GM21825 (cell line): ENCODE measurements at regions not wholly inside any gene's neighbourhood (a gene's known extent, or its start where the extent isn't known, plus 50 kb on each side); places are given as distances from the start of the nearest gene placed in this dataset.
"Not testable (repeated sequence)": the region's sequence is repeated elsewhere in the genome, so short reads cannot be mapped to it uniquely, and the experiment has no call there.

Source experiments
- ATAC-seq: cut with Tn5 transposase; IDR thresholded peaks from one replicate; pipeline ENCODE4 v1.9.1; 2021; ENCODE audit warnings: mild to moderate bottlenecking, moderate library complexity; ENCODE audit not compliant: unreplicated experiment

DNA sequence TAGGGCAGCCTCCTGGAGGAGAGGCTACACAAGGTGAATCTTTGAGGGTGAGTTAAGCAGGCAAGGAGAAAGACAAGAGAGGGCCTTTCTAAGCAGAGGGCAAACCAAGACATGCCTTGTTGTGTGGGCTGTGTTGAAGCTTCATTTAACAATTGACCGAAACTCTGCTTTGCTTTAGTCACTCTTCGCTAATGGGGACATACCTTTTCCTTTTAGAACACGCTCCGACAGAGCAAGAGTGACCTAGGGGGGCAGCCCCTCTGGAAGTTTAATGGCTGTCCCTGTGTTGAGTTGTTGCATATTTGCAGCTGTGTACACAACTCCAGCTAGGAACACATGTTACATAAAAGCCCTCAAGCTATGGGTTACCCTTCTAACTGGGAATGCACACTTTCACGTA is 218.1 kb upstream of the WWC1 start:
- no peak for ATAC-seq

DNA sequence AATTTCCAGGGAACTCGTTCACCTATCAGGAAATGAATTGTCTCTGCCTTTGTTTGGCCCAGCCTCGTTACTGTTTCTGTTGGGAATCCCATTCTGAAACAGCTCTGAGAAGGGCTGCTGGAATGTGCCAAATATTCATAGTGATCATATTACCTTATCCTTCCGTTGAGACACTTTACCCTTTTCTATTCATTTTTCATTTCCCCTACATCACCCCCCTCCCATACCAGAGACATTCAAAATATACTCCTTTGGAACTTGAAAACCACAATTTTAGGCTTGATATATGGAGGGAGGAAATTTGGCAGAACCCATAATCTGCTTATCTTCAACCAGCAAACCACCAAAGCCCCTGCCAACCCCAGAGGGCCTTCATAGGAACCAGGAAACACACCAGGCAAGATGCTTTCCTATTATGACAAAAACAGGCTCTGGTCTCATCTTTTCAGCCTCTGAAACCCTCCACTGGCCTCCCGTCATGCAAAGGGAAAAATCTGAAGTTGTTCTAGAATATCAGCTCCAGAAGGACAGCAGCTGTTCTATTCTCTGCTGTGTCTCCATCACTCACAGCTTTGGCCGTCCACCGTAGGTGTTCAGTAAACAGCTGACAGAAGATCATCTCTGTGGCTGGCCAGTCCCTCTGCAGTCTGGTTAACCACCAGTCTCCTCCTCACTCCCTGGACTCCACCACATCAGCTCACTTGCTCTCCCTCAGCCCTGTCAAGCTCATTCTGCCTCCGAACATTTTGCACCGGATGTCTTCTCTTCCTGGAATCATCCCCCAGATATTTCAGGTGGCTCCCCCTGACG is 217.2 kb upstream of the WWC1 start:
- ATAC-seq: no peak

DNA sequence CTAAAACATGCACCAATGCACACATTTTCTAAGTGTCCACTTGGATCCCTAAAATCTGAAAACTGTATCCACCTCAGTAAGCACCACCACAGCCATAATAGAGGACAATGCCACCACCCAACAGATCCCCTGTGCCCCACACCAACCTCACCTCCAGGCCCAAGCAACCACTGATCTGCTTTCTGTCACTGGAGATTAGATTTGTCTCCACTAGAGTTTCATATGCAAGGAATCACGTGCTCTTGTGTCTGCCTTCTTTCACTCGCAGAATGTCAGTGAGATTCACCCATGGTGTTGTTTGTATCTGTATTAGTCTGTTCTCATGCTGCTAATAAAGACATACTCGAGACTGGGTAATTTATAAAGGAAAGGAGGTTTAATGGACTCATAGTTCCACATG is 216.1 kb upstream of the WWC1 start:
- ATAC-seq: no peak

DNA sequence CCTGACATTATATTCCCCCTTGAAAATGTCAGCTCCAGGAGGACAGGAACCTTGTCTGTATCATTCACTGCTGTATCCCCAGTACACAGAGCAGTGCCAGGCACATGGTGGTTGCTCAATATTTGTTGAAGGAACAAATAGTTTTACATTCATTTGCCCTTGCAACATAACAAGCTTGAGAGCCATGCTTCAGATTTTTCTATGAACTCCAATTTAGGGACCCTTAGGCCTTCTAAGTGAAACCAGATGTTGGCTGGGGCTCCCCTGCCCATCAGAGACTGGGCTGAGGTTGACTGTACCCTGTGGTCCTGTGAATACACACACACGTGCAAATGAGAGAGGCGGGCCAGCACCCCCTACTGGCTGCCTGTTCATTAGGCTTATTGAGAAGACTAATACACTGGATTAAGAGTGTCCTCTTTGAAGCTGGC is 214.9 kb upstream of the WWC1 start:
- no peak for ATAC-seq

DNA sequence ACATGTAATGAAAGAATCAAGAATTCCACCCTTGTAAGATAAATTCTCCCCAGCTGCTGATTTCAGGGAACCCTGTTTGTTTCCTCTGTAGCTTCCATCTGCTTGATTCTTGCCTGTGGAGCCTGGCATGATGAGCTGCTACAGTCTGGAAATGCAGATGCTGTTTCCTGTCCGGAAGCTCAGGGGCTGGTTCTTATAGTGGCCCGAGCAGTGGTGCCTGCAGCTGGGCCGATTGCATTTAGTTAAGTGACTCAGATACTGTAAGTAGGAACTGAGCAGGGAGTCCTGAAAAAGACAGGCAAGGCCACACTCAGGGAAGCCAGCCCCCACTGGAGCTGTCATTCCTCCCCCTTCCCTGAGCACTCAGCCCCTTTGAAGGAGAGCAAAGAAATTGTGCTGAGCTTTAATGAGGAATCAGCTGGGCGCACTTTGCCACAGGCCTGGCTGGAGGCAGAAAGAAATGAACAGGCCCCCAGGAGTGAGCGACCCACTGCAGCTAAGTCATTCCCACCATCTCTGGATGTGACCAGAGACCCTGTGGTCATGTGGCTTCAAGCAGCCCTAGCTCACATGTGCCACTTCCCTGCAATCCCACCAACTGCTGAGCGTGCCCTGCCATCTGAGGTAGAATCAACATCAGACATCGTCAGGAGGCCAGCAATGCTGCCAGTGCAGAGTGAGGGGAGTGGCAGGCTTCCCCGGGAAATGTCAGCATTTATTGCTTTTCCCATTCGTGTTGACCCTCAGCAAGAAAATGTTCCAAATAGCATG is 206.0 kb upstream of the WWC1 start:
- no peak for ATAC-seq

DNA sequence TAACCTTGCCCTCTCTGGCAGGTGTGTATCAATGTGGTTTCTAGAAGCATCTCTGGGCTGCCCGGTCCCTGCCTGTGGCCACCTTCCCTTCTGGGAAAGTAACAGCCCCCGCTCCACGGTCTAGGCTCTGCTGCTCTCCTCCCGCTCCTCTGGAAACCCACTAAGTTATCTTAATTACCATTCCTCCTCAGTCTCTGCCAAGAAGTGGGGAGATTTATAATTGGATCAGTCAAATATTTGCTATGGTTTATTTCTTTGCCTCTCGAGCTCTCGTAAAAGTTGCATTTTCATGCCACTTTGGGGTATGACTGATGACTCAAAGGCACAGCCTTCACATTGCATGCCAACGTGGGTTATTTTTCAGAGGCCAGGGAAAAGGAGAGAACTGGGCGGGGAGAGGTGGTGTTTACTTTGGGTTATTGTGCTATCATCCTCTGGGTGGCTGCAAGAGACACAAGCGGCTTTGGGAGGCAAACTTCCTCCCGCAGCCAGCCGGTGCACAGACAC is 205.3 kb upstream of the WWC1 start:
- ATAC-seq: no peak

DNA sequence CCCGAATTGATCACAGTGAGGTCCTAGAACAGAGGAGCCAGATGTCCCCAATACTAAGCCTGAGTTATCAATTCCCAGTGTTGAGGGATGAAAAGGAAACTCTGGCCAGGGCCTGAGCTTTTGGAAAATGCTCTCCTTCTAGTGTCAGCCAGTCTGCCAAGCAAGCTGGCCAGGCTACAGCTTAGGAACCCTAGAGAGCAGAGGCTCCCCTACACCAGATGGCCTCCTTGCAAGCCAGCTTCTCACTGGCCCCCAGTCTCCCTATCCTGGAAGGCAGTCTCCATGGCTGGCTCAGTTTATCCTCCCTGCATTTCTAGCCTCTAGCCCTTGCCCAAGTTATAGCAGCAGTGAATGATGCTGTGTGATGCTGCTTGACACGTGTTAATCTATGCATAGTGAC is 204.7 kb upstream of the WWC1 start:
- ATAC-seq: no peak

DNA sequence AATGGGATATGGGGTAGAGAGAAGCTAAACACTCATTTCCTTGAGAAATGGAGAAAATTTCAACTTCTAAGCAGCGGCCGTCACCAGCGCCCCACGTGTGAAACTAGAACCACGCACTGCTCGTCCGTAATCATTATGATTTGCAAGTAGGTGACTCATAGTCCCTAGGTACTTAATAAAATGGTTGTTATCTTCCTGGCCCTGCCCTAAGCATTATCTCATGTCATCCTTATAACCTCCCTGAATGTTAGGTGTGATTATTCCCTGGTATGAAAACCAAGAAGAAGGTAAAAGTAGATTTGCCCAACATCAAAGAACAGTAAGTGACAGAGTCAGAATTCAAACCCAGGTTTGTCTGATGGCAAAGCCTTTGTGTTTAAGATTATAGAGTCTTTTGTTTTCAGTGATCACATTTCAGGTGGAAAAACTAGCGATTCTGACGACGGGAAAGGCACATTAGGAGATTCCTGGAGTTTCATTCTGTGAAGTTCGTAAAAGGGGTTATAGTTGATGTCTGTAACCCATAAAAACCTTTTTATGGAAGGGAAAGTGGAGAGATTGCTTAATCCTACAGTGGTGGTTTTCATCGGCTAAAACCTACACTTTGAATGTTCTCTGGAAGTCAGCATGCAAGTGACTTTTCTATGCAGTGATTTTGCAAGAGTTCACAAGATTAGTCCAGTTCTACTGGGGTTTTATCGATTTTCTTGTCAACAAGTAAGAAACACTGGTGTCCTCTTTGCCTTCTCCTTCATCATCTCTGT is 202.9 kb upstream of the WWC1 start:
- ATAC-seq: no peak

DNA sequence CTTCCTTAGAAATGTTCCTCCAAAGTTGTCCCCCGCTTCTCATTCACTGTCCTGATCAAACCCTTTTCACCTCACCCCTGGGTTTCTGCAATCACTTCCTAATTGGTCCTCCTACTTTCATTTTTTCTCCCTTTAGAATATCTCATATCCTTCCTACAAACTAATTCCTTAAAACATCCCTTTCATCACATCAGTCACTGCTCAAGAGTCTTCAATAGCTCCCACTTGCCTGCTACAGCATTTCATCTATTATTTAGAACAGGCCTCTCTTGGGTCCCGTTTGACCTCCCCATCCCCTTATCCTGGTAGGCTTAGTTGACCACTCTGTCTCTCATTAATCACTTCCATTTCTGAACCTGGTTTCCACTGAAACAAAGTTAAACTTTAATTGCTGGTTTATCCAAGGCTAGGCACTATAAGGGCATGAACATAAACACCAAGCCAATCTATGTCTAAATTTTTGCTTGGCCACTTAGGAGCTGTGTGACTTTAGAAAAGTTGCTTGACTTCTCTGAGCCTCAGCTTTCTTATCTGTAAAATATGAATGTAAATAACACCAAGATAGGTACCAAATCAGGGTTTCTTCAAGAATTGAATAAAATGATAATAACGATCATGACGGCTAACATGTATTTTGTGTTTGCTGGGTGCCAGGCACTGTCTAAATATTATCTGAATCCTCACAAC is 202.1 kb upstream of the WWC1 start:
- ATAC-seq: no peak

DNA sequence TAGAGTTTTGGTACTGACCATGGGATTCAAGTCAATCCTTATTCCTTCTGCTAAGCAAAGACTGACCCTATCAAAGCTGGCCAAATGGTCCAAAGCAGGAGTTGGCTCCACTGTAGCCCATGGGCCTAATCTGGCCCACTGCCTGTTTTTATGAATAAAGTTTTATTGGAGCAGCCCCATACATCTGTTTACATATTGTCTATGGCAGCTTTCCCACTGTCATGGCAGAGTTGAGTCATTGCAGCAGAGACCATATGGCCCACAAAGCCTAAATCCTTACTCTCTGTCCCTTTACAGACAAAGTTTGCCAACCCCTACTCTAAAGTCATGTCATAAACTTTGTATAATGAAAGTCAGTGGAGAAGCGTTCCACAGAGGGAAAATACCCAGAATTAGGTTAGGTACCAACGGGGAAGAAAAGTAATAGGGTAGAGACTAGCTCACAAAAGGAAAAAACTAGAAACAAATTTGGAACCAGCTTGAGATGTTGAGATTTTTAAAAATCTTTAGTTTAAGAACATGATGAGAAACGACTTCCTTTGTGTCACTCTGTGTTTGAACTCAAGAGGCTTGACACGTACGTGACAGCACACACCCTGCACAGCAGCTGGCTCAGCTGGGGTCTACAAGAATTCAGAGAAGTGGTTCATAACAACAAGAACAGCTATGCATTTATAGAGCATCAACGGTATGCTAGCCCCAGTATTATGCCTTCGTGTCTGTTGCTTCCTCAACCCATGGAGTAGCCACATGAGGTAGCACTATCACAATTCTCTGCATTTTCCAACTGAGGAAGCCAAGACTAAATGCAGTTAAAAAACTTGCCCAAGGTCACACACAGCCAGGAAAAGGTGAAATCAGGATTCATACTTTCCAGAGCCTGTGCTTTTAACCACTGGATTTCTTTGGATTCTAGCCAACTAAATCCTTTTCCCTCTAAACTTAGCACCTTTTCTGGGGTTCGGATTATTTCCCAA is 198.9 kb upstream of the WWC1 start:
- ATAC-seq: no peak

DNA sequence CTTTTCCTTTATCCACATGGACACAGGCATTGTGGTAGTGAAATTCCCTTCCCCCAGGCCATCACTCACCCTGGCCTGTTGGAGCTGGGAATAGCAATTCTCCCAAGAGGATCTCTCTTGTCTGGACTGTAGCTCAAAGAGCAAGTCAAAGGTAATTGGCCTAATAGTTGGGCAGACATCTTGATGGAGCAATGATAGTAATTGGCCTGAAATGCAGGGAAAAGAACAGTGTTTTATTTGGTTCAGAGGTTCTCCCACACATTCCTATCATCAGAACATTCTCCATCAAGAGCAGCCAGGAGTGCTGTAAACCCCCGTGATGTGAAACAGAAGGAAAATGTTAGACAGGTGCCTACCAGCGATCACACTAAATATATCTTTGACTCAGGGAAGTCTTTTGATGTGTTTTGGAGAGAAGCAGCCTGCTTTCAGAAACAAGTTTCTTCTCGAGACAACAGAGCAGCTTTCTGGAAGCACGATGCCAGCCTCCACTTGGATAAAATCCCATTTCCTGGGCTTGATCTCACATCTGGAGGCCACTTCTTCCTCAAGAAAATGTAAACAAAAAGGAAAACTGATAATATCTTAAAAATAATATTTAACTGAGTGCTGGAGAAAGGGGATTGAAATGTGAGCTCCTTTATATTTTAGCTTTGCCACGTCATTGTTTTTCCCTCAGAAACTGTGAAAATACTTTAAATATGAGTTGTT is 198.1 kb upstream of the WWC1 start:
- ATAC-seq: no peak

DNA sequence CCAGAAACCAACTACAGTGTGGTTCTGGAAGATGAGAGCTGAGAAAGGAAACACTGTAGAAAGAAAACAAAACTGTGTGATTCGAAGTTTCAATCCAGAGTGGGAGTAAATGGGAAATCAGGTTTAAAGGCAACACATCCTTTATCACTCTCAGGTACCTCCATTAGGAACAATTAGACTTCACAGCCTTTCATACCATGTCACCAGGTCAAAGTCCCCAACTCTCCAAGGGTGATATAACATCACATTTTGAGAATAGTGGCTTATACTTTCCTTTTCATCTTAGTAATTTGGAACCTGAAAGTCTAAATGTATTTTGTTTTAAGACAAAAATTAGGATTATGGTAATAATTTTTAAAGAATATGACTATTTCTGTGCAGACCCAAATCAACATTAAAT is 194.9 kb upstream of the WWC1 start:
- no peak for ATAC-seq

DNA sequence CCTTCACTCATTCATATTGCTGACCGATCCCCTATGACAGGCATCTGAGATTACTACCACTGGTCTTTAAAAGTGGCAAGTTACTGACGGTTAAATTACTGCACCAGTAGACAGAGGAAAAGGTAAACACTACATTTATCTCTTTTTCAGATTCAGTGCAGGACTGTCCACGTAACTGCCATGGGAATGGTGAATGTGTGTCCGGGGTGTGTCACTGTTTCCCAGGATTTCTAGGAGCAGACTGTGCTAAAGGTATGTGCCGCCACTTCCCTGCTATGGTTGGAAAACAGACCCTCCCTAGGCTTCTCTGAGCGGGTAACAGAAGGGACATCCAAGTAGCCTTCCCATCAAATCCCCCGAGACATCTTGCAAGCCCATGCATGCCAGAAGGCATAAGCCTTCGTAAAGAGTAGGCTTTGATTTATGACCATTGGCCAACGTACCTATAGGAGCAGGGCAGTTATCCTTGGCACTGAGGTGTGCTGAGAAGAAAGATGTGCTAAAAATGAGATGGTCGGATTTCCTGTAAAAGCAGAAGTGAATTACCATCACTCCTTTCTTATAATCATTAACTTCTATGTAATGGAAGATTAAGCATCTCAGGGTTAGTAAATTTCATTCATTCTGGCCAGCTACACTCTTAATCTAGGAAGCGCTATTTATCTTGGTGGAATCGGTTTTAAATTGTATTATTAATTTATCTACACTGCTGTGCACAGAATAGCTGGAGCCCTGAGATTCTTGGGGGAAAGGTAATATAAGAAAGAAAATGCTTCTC is 193.4 kb upstream of the WWC1 start:
- no peak for ATAC-seq

DNA sequence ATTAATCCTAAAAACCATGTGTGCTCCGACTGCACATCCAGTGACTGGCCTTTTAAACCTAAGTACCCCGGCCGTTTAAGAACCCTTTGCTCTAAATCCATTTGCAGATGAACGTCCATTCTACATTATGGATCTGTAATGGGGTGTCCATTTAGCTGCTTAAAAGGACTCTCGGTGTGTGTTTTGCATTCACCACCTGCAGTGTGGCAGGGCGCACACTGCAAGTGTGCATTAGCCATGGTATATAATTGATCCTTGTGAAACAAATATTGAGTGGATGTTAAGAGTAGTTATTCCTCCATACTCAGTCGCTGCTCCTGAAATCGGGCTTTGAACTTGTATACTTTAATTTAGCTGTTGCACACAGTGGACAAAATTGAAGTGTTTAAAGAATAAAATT is 190.1 kb upstream of the WWC1 start:
- no peak for ATAC-seq

DNA sequence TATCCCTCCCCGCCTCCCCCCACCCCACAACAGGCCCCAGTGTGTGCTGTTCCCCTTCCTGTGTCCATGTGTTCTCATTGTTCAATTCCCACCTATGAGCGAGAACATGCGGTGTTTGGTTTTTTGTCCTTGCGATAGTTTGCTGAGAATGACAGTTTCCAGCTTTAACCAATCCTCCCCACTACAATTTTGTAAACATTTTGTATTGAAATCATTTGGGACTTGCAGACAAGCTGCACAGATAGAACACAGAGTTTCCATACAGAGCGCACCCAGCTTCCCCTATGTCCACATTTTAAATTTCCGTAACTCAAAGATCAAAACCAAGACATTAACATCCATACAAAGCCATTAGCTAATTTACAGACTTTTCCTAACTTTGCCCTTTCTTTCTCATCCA is 188.4 kb upstream of the WWC1 start:
- not testable (repeated sequence) for ATAC-seq

DNA sequence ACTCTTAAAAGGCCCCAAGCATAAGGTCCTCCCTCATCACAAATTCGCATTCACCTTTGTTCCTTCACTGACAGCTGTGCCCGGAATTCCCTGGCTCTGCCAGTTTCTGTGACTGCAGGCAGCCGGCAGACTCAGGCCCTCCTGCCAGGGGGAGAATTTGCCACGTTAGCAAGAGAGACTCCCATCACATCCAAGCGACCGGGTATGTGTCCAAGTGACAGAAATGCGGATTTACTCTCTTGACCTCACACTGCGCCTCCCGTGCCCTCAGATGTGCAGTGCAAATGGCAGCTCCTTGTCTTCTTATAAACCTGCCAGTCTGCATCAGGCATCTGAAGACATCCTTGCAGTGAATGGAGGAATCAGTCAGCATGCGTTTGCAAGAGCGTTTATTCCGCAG is 187.1 kb upstream of the WWC1 start:
- no peak for ATAC-seq

DNA sequence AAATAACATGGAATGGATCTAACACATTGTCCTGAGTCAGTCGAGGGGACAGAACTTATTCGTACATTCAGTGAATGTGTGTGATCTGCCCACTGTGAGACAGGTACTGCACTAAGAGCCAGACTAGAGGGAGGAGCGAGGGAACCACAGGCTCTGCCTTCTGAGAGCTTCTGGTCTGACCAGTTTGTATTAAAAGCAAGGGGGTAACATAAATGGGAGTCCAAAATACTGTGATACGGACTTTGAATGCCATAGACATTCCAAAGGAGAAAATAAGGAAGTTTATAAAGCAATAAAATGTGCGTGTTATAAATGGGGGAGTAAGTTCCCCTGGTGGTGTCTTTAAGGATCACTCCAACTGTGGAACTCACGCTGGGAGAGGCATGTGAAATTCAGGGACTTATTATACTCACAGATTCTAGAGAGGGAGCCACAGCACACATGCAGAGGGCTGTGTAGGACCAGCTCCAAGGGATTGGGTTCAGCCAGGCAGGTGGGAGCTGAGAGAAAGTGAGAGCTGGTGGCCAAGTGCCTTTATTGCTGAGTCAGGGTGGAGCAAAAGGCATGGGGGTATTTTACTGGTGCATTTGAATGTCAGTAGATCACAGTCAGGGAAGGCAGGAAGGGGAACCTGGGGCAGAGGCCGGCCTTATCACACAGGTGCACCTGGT is 186.5 kb upstream of the WWC1 start:
- no peak for ATAC-seq
